ENCODE measurements at regions not wholly inside any gene's neighbourhood (a gene's known extent, or its start where the extent isn't known, plus 50 kb on each side); places are given as distances from the start of the nearest gene placed in this dataset. TPM values are rescaled to one million over a fixed set of nuclear protein-coding genes. Genes with fewer than 3 reads are reported as not detected.

- CTCF ChIA-PET: no interaction called here
- no peaks in the 10 kb centered on the region for H3K9me3 Mint-ChIP-seq (ENCODE audit: low read depth, unreplicated experiment)
These were observed 57.8 kb upstream of the CALCR start for GRCh38 chr7:93632371-93632770.

GRCh38 chr7:93629291-93629801, 54.8 kb upstream of the CALCR start:
- TF ChIP-seq, protein P1, sequence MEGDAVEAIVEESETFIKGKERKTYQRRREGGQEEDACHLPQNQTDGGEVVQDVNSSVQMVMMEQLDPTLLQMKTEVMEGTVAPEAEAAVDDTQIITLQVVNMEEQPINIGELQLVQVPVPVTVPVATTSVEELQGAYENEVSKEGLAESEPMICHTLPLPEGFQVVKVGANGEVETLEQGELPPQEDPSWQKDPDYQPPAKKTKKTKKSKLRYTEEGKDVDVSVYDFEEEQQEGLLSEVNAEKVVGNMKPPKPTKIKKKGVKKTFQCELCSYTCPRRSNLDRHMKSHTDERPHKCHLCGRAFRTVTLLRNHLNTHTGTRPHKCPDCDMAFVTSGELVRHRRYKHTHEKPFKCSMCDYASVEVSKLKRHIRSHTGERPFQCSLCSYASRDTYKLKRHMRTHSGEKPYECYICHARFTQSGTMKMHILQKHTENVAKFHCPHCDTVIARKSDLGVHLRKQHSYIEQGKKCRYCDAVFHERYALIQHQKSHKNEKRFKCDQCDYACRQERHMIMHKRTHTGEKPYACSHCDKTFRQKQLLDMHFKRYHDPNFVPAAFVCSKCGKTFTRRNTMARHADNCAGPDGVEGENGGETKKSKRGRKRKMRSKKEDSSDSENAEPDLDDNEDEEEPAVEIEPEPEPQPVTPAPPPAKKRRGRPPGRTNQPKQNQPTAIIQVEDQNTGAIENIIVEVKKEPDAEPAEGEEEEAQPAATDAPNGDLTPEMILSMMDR (IDR thresholded peaks at IDR 0.05; ENCODE audit: unreplicated experiment): no peak
- Mint-ChIP-seq H3K27me3 (ENCODE audit: unreplicated experiment) (no peaks in the 10 kb centered on the region), H3K4me3 (ENCODE audit: low read depth, unreplicated experiment) (no peak overlapping the region), H3K4me1 (ENCODE audit: low read depth, unreplicated experiment) (no peaks in the 10 kb centered on the region), H3K36me3 (ENCODE audit: insufficient read depth, unreplicated experiment) (no peaks in the 10 kb centered on the region), H3K27ac (ENCODE audit: unreplicated experiment) (no peak overlapping the region), H3K9me3 (ENCODE audit: low read depth, unreplicated experiment) (no peaks in the 10 kb centered on the region)
- intact Hi-C loops (cut with micrococcal nuclease; ENCODE audit: unreplicated experiment): loop anchor here (10.0 kb wide), 1 partner anchor 595 kb away; no protein-coding TSS in a partner anchor
- DNase-seq: no peak
- CTCF ChIA-PET: no interaction called here
- BruUV-seq (replicated peaks): no TSS peak

More at GRCh38 chr7:93632371-93632770, 57.8 kb upstream of the CALCR start:
- no peak for DNase-seq
- H3K27ac Mint-ChIP-seq (ENCODE audit: unreplicated experiment): no peak overlapping the region
- no peaks in the 10 kb centered on the region for H3K27me3 Mint-ChIP-seq (ENCODE audit: unreplicated experiment)
- H3K36me3 Mint-ChIP-seq (ENCODE audit: insufficient read depth, unreplicated experiment): no peaks in the 10 kb centered on the region
- TF ChIP-seq, protein P1 (IDR thresholded peaks at IDR 0.05; ENCODE audit: unreplicated experiment): no peak
- intact Hi-C loops (cut with micrococcal nuclease; ENCODE audit: unreplicated experiment): no loop called here
- no peaks in the 10 kb centered on the region for H3K4me1 Mint-ChIP-seq (ENCODE audit: low read depth, unreplicated experiment)
- no peak overlapping the region for H3K4me3 Mint-ChIP-seq (ENCODE audit: low read depth, unreplicated experiment)
- no TSS peak for BruUV-seq (replicated peaks)

DNA sequence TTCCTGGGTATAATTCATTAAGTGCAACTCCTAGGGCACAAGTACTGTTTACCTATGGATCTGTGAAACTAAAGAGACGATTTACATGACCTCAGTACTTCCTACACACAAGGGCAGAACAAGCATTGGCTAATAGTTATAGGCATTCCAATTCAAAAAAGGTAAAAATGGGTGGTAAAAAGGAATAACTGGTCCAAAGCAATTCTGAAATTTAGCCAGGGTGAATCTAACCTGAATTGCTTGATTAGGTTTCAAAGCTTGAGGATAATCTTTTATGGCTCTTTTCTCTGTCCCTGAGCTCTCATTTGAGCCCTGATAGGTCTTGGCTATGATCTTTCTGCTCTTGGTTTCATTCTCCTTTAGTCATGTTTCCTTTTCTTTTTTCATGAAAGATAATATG, 52.3 kb upstream of the CALCR start:
- H3K27ac Mint-ChIP-seq (ENCODE audit: unreplicated experiment): no peak overlapping the region
- peaks cover 7% of the 10 kb centered on the region for H3K4me1 Mint-ChIP-seq (ENCODE audit: low read depth, unreplicated experiment)
- H3K36me3 Mint-ChIP-seq (ENCODE audit: insufficient read depth, unreplicated experiment): peaks cover 5% of the 10 kb centered on the region
- no peak overlapping the region for H3K4me3 Mint-ChIP-seq (ENCODE audit: low read depth, unreplicated experiment)
- intact Hi-C loops (cut with micrococcal nuclease; ENCODE audit: unreplicated experiment): loop anchor here (10.0 kb wide), 1 partner anchor 598 kb away; no protein-coding TSS in a partner anchor
- no peak for DNase-seq
- no TSS peak for BruUV-seq (replicated peaks)
- CTCF ChIA-PET: no interaction called here
- H3K9me3 Mint-ChIP-seq (ENCODE audit: low read depth, unreplicated experiment): no peaks in the 10 kb centered on the region
- H3K27me3 Mint-ChIP-seq (ENCODE audit: unreplicated experiment): no peaks in the 10 kb centered on the region
- TF ChIP-seq, protein P1 (IDR thresholded peaks at IDR 0.05; ENCODE audit: unreplicated experiment): no peak

Small RNA genes in the stretch of these regions (microRNA-seq; reads per million reads assigned to microRNA genes)
- not detected for gene MIR4652
